Activated gamma-delta T cell treated with Interleukin-2 at 50 U/mL for 16 hours (primary cell): ENCODE measurements at regions not wholly inside any gene's neighbourhood (a gene's known extent, or its start where the extent isn't known, plus 50 kb on each side); places are given as distances from the start of the nearest gene placed in this dataset.
"Not testable (repeated sequence)": the region's sequence is repeated elsewhere in the genome, so short reads cannot be mapped to it uniquely, and the experiment has no call there.

ENCODE experiments used
- DNase-seq: peaks from one replicate; pipeline ENCODE4 v3.0.0-alpha.2; 2020

- not testable (repeated sequence) for DNase-seq
These were observed 133.1 kb downstream of the TSEN15 start for GRCh38 chr1:184184614-184185013.

GRCh38 chr1:184185347-184185746 is 133.8 kb downstream of the TSEN15 start:
- DNase-seq, result no peak

DNA sequence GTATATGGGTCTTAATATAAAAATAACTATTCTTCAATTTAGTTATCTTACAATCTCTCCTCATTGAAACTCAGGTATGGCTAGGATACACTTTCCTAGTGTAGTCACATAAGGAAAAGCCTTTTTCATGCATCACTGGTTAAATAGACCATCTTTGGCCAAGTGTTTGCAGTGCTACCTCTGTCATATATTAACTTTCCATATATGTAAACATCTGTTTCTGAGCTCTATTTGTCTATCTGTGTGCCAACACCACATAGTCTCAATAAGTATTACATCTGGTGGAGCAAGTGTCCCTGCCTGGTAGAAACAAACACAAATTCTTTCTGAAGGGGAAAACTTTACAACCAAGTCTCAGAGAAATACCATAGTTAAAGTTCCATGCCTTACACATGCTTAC is 134.6 kb downstream of the TSEN15 start:
- no peak for DNase-seq

- no peak for DNase-seq
These were observed 135.6 kb downstream of the TSEN15 start for GRCh38 chr1:184187097-184187496.

DNA sequence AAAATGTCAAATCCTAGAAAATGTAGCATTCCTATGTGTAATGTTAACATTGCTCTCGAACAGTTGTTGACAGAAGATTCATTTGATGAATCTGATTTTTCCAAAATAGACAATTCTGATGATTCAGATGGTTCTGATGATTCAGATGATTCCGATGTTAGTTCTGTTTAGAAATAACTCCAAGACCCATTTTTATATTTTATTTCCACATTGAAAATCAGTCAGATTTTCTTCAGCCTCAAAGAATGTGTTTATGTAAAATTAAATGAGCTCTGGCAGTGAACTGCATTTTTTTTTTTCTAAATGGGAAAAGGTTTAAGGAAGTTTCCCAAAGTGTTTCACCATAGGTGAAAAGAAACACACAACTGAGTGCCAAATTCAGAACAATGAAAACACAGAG is 136.5 kb downstream of the TSEN15 start:
- DNase-seq, result no peak

- DNase-seq, result no peak
These were observed 137.8 kb downstream of the TSEN15 start for GRCh38 chr1:184189361-184189760.

- no peak for DNase-seq
These were observed 139.1 kb downstream of the TSEN15 start for GRCh38 chr1:184190616-184191015.

DNA sequence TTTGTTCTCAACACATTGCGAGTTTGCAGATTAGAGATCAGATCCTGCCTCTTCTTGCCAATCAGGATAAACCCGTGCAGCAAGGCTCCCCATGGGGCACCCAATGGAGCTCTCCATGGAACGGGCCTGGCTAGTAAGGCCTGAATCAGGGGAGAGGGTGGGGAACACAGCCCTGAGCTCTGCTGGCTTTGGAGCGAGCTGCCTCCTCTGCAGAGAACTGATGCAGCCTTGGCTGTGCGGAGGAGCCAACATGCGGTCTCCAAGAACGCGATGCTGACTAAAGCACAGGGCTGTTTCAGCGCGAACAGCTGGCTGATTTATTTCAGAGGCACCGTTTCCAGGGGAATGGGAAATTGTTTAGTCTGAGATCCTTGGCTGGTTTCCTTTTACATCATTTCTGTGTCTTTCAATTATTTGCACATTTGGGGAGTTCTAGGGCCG is 139.7 kb downstream of the TSEN15 start:
- no peak for DNase-seq

DNA sequence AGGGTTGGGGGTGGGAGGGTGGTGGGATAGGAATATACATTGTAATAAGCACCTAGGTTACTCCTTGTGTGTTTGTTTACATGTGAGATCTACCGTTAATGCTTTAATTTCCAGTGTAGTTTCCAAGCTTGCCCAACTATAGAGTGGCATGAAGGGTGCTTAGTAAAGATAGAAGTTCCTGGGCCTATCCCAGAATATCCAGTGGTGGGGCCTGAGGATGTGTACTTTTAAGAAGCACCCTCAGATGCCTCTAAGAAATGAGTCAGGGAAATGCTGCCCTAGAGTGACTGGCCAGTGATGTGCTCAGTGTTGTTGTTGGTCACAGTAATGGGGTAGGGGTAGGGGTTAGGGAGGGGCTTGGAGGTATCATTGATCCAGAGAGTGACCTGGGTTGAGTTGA is 141.3 kb downstream of the TSEN15 start:
- DNase-seq, result no peak

- no peak for DNase-seq
These were observed 141.9 kb downstream of the TSEN15 start for GRCh38 chr1:184193451-184193850.

GRCh38 chr1:184194236-184194635 is 142.7 kb downstream of the TSEN15 start:
- DNase-seq, result no peak

- not testable (repeated sequence) for DNase-seq
These were observed 144.2 kb downstream of the TSEN15 start for GRCh38 chr1:184195722-184196121.

GRCh38 chr1:184197831-184198230 is 146.3 kb downstream of the TSEN15 start:
- DNase-seq, result no peak

DNA sequence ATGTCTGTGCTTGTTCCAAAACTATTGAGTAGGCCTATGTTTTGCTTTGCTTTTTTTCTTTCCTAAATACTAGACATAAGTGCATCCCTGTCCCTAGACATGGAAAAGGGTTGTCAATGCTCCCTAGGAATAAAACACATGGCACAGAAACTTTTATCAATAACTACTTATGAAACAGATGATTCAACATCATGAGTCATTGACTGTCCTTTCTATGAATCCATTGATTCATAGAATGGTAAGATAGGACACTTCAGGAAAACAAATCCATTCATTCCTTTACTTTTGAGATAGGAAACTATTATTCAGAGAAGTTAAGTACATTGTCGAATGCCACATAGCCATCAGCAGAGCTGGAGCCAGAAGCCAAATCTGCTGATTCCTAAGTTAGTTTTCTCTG is 147.5 kb downstream of the TSEN15 start:
- DNase-seq, result no peak

DNA sequence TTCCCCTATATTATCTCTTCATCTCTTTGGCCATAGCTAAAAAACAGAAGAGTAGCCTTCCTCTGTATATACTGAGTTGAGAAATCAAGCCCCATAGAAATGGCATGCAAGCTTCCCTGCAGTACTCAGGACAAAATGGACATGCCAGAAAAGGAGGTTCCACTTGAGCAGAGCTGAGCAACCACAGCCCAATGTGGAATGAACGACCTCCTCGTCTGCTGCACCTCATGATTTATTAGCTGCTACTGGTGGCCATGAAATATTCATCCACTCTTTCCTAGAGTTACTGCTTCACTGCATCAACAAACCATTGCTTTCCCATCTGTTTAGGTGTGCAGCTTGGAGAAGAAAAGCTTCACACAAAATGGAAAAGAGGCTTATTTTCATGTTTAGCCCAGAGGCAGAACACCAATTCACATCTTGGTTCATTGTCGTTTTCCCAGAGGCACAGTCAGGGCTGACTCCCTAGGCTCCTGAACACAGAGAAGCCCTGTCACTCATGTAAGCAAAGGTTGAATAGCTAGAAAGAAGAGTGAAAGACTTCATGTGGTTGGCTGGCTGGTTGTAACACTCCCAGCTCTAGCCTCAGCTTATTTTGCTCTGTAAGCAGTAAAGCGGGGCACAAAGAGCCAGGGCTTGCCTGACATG is 148.0 kb downstream of the TSEN15 start:
- no peak for DNase-seq

GRCh38 chr1:184208622-184209021 is 157.1 kb downstream of the TSEN15 start:
- no peak for DNase-seq

DNA sequence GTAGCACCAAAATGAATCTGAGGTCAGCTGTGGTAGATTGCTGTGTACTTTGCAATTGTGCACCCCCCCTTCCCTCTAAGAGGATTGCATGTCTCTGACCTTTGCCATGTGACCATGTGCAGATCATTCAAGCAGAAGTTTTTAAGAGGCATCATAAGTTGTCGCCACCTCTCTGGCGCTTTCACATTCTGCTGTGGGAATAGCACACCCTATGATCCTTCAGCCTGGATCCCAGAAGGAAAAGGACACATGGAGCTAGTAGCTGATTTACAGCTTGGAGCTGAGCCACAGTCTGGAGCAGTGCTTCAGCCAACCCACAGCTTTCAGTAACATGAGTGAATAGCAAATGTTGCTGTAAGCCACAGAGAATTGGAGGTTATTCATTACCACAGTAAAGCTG is 158.5 kb downstream of the TSEN15 start:
- no peak for DNase-seq

- no peak for DNase-seq
These were observed 159.3 kb downstream of the TSEN15 start for GRCh38 chr1:184210862-184211261.

DNA sequence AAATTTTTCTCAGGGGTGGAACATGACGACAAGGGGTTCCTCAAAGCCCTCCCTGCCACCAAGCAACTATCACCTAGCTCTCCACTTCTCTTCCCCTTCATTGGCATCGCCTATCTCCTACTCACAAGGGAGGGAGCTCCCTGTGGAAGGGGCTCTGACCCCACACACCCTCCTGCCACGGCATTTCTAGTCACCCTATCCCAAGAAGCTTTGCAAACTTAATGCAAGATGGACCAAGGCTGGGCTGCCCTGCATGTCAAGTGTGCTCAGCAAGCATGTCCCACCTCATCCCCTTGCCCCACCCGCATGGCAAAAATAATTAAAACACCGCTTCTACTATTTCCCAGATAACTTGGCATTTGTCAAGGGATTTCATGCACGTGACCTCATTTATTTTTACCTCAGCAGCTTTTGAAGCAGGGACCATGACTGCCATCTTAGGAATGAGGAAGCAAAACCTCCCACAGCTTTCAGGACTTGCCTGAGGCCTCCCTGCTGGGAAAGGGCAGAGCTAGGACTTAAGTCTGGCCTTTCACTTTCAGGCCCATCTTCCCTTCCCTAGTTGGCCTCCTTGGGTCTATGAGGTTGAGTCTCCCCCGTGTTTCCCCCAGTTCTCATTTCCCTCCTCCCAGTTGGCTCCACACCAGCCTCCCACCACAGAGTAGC is 161.3 kb downstream of the TSEN15 start:
- DNase-seq, result no peak

DNA sequence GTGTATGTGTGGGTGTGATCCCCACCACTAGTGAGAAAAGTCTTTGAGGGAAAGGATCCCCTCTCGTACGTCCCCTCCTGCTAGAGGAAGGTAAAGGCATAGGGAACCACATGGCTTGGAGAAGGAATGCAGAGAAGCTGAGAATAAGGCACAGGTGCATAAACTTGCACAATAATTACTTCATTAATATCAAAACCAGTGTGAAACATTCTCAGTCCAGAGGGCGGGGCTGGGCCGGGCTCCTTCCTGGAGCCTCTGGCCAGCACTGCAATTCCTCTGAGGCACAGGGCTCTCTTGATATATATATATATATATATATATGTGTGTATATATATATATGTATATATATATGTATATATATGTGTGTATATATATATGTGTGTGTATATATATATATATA is 162.6 kb downstream of the TSEN15 start:
- no peak for DNase-seq

GRCh38 chr1:184215274-184215925 is 163.9 kb downstream of the TSEN15 start:
- no peak for DNase-seq

DNA sequence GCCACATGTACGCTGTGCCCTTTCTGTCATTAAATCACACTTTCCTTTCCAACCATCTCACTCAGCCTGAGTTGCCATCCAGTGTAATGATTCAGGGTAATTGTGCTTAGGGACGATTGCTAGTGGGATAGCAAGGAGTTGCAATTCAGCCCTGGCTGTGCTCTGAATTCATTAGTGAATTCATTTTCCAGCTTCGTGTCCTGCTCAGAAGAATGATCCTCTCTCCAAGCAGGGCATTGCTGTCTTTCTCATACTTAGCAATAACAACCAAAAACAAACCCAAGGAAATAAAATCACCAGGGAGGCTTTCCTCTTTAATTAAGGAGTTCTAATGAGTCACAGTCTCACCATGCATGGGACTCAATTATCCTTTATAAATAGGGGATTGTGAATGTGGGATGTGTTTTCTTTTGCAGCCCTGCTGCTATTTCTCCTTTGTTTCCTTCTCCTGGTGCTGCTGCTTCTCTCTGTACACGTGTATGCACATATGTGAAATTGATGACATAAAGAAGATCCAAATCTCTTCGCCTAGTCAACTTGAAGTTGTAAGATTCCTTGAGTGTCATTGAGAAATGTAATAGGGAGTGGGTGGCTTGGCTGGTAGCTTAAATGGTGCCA is 167.0 kb downstream of the TSEN15 start:
- no peak for DNase-seq

DNA sequence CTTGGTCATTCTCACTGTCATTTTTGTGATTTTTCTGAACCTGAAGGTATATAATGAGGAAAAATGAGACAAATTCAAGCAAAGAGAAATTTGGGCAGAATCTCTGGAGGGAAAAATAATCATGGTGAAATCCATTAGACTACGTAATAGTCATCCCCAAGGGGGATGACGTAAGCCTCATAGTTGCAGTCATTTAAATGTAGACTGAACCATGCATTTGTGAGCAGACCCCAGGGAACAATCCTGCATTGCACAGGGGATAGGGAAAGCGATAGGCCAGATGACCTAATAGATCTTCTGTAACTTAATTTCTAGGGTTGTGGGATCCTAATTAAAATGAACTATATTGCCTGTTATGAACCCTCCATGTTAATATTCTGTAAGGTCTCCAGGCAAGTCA is 167.4 kb upstream of the C1orf21 start:
- no peak for DNase-seq

GRCh38 chr1:184219883-184220282 is 166.9 kb upstream of the C1orf21 start:
- DNase-seq, result no peak
